SK-N-SH treated with all-trans-retinoic acid at 6 μM for 48 hours (cell line): ENCODE measurements at regions not wholly inside any gene's neighbourhood (a gene's known extent, or its start where the extent isn't known, plus 50 kb on each side); places are given as distances from the start of the nearest gene placed in this dataset.

ENCODE experiments used
- ARNTL ChIP-seq: fragments of 450-650 bp; formaldehyde crosslinking; IDR thresholded peaks from 2 replicates; pipeline ENCODE4 v1.5.0; 2020; ENCODE audit warnings: low read depth, mild to moderate bottlenecking, moderate library complexity, borderline replicate concordance
- CREB5 ChIP-seq: fragments of 250-450 bp; sonication (Bioruptor Pico); IDR thresholded peaks from 2 replicates; pipeline ENCODE4 v1.5.1; 2020; ENCODE audit warnings: low read depth, mild to moderate bottlenecking, moderate library complexity
- ESRRG ChIP-seq: fragments of 250-450 bp; sonication (Bioruptor Pico); IDR thresholded peaks from 2 replicates; pipeline ENCODE4 v1.6.1; 2021; ENCODE audit warnings: mild to moderate bottlenecking
- POU6F1 ChIP-seq: fragments of 250-450 bp; sonication (Bioruptor Pico); IDR thresholded peaks from 2 replicates; pipeline ENCODE4 v1.8.0; 2021; ENCODE audit warnings: low read depth, mild to moderate bottlenecking, moderate library complexity, borderline replicate concordance
- RARB ChIP-seq: fragments of 250-450 bp; sonication (Bioruptor Pico); IDR thresholded peaks from 2 replicates; pipeline ENCODE4 v1.8.0; 2021; ENCODE audit warnings: mild to moderate bottlenecking, moderate library complexity
- SNAI2 ChIP-seq: fragments of 250-450 bp; sonication (Bioruptor Pico); IDR thresholded peaks from 2 replicates; pipeline ENCODE4 v1.5.0; 2020; ENCODE audit warnings: mild to moderate bottlenecking, moderate library complexity
- ZFP3 ChIP-seq: fragments of 250-450 bp; sonication (Bioruptor Pico); IDR thresholded peaks from 2 replicates; pipeline ENCODE4 v1.5.0; 2020; ENCODE audit warnings: mild to moderate bottlenecking, moderate library complexity
- ZFP30 ChIP-seq: fragments of 450-650 bp; formaldehyde crosslinking; IDR thresholded peaks from 2 replicates; pipeline ENCODE4 v1.5.0; 2022; ENCODE audit warnings: mild to moderate bottlenecking, moderate library complexity

- TF ChIP-seq ARNTL (CRISPR knock-in tag) (no peak), SNAI2 (no peak), ESRRG (no peak), RARB (CRISPR knock-in tag) (no peak), CREB5 (CRISPR knock-in tag) (no peak), ZFP3 (no peak), POU6F1 (CRISPR knock-in tag) (no peak), ZFP30 (CRISPR knock-in tag) (no peak)
Measured at GRCh38 chr2:12173943-12174340, 427.5 kb downstream of the LPIN1 start.
